Neuronal stem cell (in vitro differentiated cells): ENCODE measurements at regions not wholly inside any gene's neighbourhood (a gene's known extent, or its start where the extent isn't known, plus 50 kb on each side); places are given as distances from the start of the nearest gene placed in this dataset.
A peak's percentile ranks its signal among the peaks of the same experiment; 100 is the strongest.

Experiments used
- DNase-seq: peaks from one replicate; pipeline ENCODE4 v3.0.0-alpha.2; 2013; ENCODE audit warnings: low spot score
- H2AFZ ChIP-seq: one replicate; pipeline ENCODE4 v1.6.1; 2013; ENCODE audit warnings: mild to moderate bottlenecking, low read length, inconsistent platforms
- H2AK5ac ChIP-seq: 2 replicates; pipeline ENCODE4 v1.6.1; 2013; ENCODE audit warnings: low read depth, mild to moderate bottlenecking, inconsistent platforms, low read length, moderate library complexity, mixed read lengths
- H2BK120ac ChIP-seq: 2 replicates; pipeline ENCODE4 v1.6.1; 2013; ENCODE audit warnings: low read depth, mild to moderate bottlenecking, inconsistent platforms, low read length, moderate library complexity, mixed read lengths
- H2BK12ac ChIP-seq: one replicate; pipeline ENCODE4 v1.6.1; 2013; ENCODE audit warnings: low read length, inconsistent platforms
- H2BK15ac ChIP-seq: 2 replicates; pipeline ENCODE4 v1.6.1; 2013; ENCODE audit warnings: mild to moderate bottlenecking, low read length, inconsistent platforms, mixed read lengths
- H2BK5ac ChIP-seq: one replicate; pipeline ENCODE4 v1.6.1; 2013; ENCODE audit warnings: inconsistent platforms, mild to moderate bottlenecking, low read length, moderate library complexity
- H3K14ac ChIP-seq: one replicate; pipeline ENCODE4 v1.6.1; 2013; ENCODE audit warnings: low read length, inconsistent platforms
- H3K18ac ChIP-seq: 2 replicates; pipeline ENCODE4 v1.6.1; 2013; ENCODE audit warnings: low read length, inconsistent platforms
- H3K23ac ChIP-seq: 2 replicates; pipeline ENCODE4 v1.6.1; 2013; ENCODE audit warnings: low read depth, mild to moderate bottlenecking, mixed read lengths, low read length, inconsistent platforms; ENCODE audit not compliant: poor library complexity
- H3K27ac ChIP-seq: replicated peaks from 3 replicates; pipeline ENCODE4 v1.5.1; 2013; ENCODE audit warnings: low read length, inconsistent platforms
- H3K27me3 ChIP-seq, 3 experiments: 2 replicates each; pipeline ENCODE4 v1.6.1; 2013; ENCODE audit warnings: low read length in 3 of 3, mild to moderate bottlenecking in 2 of 3, inconsistent platforms in 1 of 3, low read depth in 1 of 3, mixed read lengths in 1 of 3, moderate library complexity in 1 of 3; ENCODE audit not compliant: control insufficient read depth in 3 of 3, insufficient read depth in 3 of 3
- H3K36me3 ChIP-seq, 2 donors: replicated peaks in 1 of 2; 2 replicates each; pipeline ENCODE4 v1.6.1; 2013; ENCODE audit warnings: low read length in 2 of 2; ENCODE audit not compliant: control insufficient read depth in 2 of 2, insufficient read depth in 2 of 2
- H3K4ac ChIP-seq: 2 replicates; pipeline ENCODE4 v1.6.1; 2013; ENCODE audit warnings: inconsistent platforms, mild to moderate bottlenecking, low read length, moderate library complexity
- H3K4me1 ChIP-seq, 2 donors: 1 replicate in 1 of 2; 2 replicates in 1 of 2; pipeline ENCODE4 v1.6.1; 2013; ENCODE audit warnings: low read length in 2 of 2, low read depth in 1 of 2; ENCODE audit not compliant: control insufficient read depth in 2 of 2, insufficient read depth in 1 of 2
- H3K4me2 ChIP-seq: one replicate; pipeline ENCODE4 v1.6.1; 2013; ENCODE audit warnings: mild to moderate bottlenecking, low read length, inconsistent platforms; ENCODE audit not compliant: insufficient read depth, poor library complexity, severe bottlenecking
- H3K4me3 ChIP-seq, 2 donors: 2 replicates each; pipeline ENCODE4 v1.5.1; 2013; ENCODE audit warnings: low read length in 2 of 2, mild to moderate bottlenecking in 2 of 2, inconsistent platforms in 1 of 2, moderate library complexity in 1 of 2
- H3K79me1 ChIP-seq: one replicate; pipeline ENCODE4 v1.6.1; 2013; ENCODE audit warnings: low read depth, mild to moderate bottlenecking, inconsistent platforms, low read length, moderate library complexity
- H3K9ac ChIP-seq: one replicate; pipeline ENCODE4 v1.6.1; 2013; ENCODE audit warnings: mild to moderate bottlenecking, low read depth, low read length, inconsistent platforms; ENCODE audit not compliant: poor library complexity
- H3K9me3 ChIP-seq, 2 donors: replicated peaks in 1 of 2; 2 replicates each; pipeline versions ENCODE3 to v1.6.1; 2013; ENCODE audit warnings: low read length in 2 of 2, mild to moderate bottlenecking in 2 of 2, inconsistent platforms in 1 of 2, low read depth in 1 of 2, mixed read lengths in 1 of 2, moderate library complexity in 1 of 2; ENCODE audit not compliant: control insufficient read depth in 2 of 2, insufficient read depth in 1 of 2
- H4K8ac ChIP-seq: one replicate; pipeline ENCODE4 v1.6.1; 2013; ENCODE audit warnings: low read depth, mild to moderate bottlenecking, inconsistent platforms, low read length, moderate library complexity
- H4K91ac ChIP-seq: one replicate; pipeline ENCODE4 v1.6.1; 2013; ENCODE audit warnings: low read length, low read depth, mild to moderate bottlenecking, inconsistent platforms; ENCODE audit not compliant: poor library complexity
- WGBS, 2 donors: extraction: QIAGEN DNeasy Blood & Tissue Kit; methylation state at CpG; one replicate each; pipeline ENCODE4 v1.1.7; 2013; ENCODE audit warnings: missing lambda C conversion rate in 2 of 2, mixed read lengths in 1 of 2; ENCODE audit not compliant: insufficient read length in 2 of 2, insufficient replicate concordance in 1 of 2; ENCODE audit errors: extremely low coverage in 2 of 2; 5-methylcytosine and 5-hydroxymethylcytosine counted together

GRCh38 chr11:120057028-120057330 is 80.9 kb downstream of the TRIM29 start:
- Histone ChIP-seq H2BK12ac (no peak overlapping the region), H3K9ac (no peak overlapping the region), H3K27ac (no peak overlapping the region), H2BK15ac (peak overlapping the region; percentile 59), H3K4me3 (no peak overlapping the region), H3K18ac (peak overlapping the region; percentile 58), H3K4me2 (no peak overlapping the region), H3K36me3 (peaks cover 0 to 2% of the 10 kb centered on the region in 2 donors), H2BK120ac (no peak overlapping the region), H4K91ac (no peak overlapping the region), H3K79me1 (no peaks in the 10 kb centered on the region), H3K4me1 (peaks cover 11 to 42% of the 10 kb centered on the region in 2 donors), H3K4ac (no peak overlapping the region), H2AFZ (no peak overlapping the region), H3K23ac (no peak overlapping the region), H3K9me3 (peaks cover 0 to 4% of the 10 kb centered on the region in 2 donors), H3K27me3 (peaks cover 0 to 13% (median 0%) of the 10 kb centered on the region in 3 experiments), H3K14ac (no peak overlapping the region), H2AK5ac (peak overlapping the region; percentile 59), H4K8ac (no peak overlapping the region), H2BK5ac (peak overlapping the region; percentile 33)
- WGBS, 2 donors: no CpG with 5 or more reads among the region's 4 CpGs
- DNase-seq: no peak

- Histone ChIP-seq H3K4me3 (no peak overlapping the region), H3K18ac (peak overlapping the region; percentile 58), H2BK12ac (peak overlapping the region; percentile 2), H4K91ac (no peak overlapping the region), H3K14ac (no peak overlapping the region), H2BK120ac (no peak overlapping the region), H3K4me2 (no peak overlapping the region), H3K27ac (peak overlapping the region; percentile 80), H2AFZ (peak overlapping the region; percentile 23), H3K23ac (no peak overlapping the region), H3K4me1 (peaks cover 11 to 37% of the 10 kb centered on the region in 2 donors), H2BK15ac (peak overlapping the region; percentile 59), H3K27me3 (peaks cover 0 to 9% (median 0%) of the 10 kb centered on the region in 3 experiments), H3K4ac (peak overlapping the region; percentile 17), H2AK5ac (peak overlapping the region; percentile 59), H2BK5ac (peak overlapping the region; percentile 33), H3K36me3 (peaks cover 0 to 2% of the 10 kb centered on the region in 2 donors), H3K9ac (no peak overlapping the region), H4K8ac (no peak overlapping the region), H3K79me1 (no peaks in the 10 kb centered on the region), H3K9me3 (peaks cover 0 to 4% of the 10 kb centered on the region in 2 donors)
- no peak for DNase-seq
- WGBS, 2 donors: no CpG with 5 or more reads among the region's 10 CpGs
These were observed 81.4 kb downstream of the TRIM29 start for GRCh38 chr11:120056301-120057027.

- DNase-seq: peak; percentile 31
- H2BK12ac ChIP-seq: no peak overlapping the region
- H2BK120ac ChIP-seq: no peak overlapping the region
- no peak overlapping the region for H4K8ac ChIP-seq
- H2BK5ac ChIP-seq: no peak overlapping the region
- peaks cover 11 to 30% of the 10 kb centered on the region in 2 donors for H3K4me1 ChIP-seq
- no peak overlapping the region for H3K23ac ChIP-seq
- peaks cover 0 to 2% of the 10 kb centered on the region in 2 donors for H3K36me3 ChIP-seq
- H3K4me2 ChIP-seq: no peak overlapping the region
- peaks cover 0 to 4% of the 10 kb centered on the region in 2 donors for H3K9me3 ChIP-seq
- H2AK5ac ChIP-seq: no peak overlapping the region
- peaks cover 0 to 7% (median 0%) of the 10 kb centered on the region in 3 experiments for H3K27me3 ChIP-seq
- H2AFZ ChIP-seq: peak overlapping the region; percentile 23
- H2BK15ac ChIP-seq: no peak overlapping the region
- no peak overlapping the region for H4K91ac ChIP-seq
- no peaks in the 10 kb centered on the region for H3K79me1 ChIP-seq
- peak overlapping the region; percentile 80 for H3K27ac ChIP-seq
- no peak overlapping the region for H3K4ac ChIP-seq
- no peak overlapping the region for H3K4me3 ChIP-seq
- H3K9ac ChIP-seq: no peak overlapping the region
- no peak overlapping the region for H3K14ac ChIP-seq
- no peak overlapping the region for H3K18ac ChIP-seq
These were observed 82.3 kb downstream of the TRIM29 start for GRCh38 chr11:120055646-120056045.

- H3K36me3 ChIP-seq: peaks cover 0 to 2% of the 10 kb centered on the region in 2 donors
- H2BK5ac ChIP-seq: no peak overlapping the region
- H2BK15ac ChIP-seq: no peak overlapping the region
- no peak overlapping the region for H4K8ac ChIP-seq
- H4K91ac ChIP-seq: no peak overlapping the region
- H3K14ac ChIP-seq: no peak overlapping the region
- no peak overlapping the region for H3K18ac ChIP-seq
- no peak overlapping the region for H2BK12ac ChIP-seq
- no peak overlapping the region for H3K4ac ChIP-seq
- peak overlapping the region; percentile 1 for H2AK5ac ChIP-seq
- H3K23ac ChIP-seq: no peak overlapping the region
- peaks cover 0 to 4% of the 10 kb centered on the region in 2 donors for H3K9me3 ChIP-seq
- H3K4me3 ChIP-seq: no peak overlapping the region
- H3K27me3 ChIP-seq: peaks cover 0 to 7% (median 0%) of the 10 kb centered on the region in 3 experiments
- H3K4me2 ChIP-seq: no peak overlapping the region
- H3K4me1 ChIP-seq: peaks cover 11 to 30% of the 10 kb centered on the region in 2 donors
- WGBS, 2 donors: no CpG with 5 or more reads among the region's 4 CpGs
- H3K79me1 ChIP-seq: no peaks in the 10 kb centered on the region
- H2BK120ac ChIP-seq: no peak overlapping the region
- H3K9ac ChIP-seq: no peak overlapping the region
- no peak for DNase-seq
- H2AFZ ChIP-seq: no peak overlapping the region
- H3K27ac ChIP-seq: no peak overlapping the region
These were observed 83.2 kb downstream of the TRIM29 start for GRCh38 chr11:120054753-120055045.
